Neural cell (in vitro differentiated cells): ENCODE measurements at regions not wholly inside any gene's neighbourhood (a gene's known extent, or its start where the extent isn't known, plus 50 kb on each side); places are given as distances from the start of the nearest gene placed in this dataset.
A peak's percentile ranks its signal among the peaks of the same experiment; 100 is the strongest.

ENCODE experiments used
- H2AFZ ChIP-seq: fragments of 200-600, 300-800 bp; sonication (generic), shearing (Covaris generic); 2 replicates; pipeline ENCODE4 v1.6.0; 2014; ENCODE audit warnings: low read depth, mild to moderate bottlenecking, antibody characterized with exemption, low read length, moderate library complexity
- H3F3A ChIP-seq: fragments of 200-600 bp; shearing (Covaris generic); 2 replicates; pipeline ENCODE4 v1.6.1; 2016; ENCODE audit warnings: mild to moderate bottlenecking, moderate library complexity, mixed read lengths, antibody characterized with exemption, low read length; ENCODE audit not compliant: insufficient read depth, poor library complexity, severe bottlenecking
- H3K27ac ChIP-seq: fragments of 200-600, 300-800 bp; sonication (generic), shearing (Covaris generic); 2 replicates; pipeline ENCODE4 v1.5.1; 2014; ENCODE audit warnings: mild to moderate bottlenecking, low read length, moderate library complexity
- H3K27me3 ChIP-seq: fragments of 300-800, 200-600 bp; sonication (generic), shearing (Covaris generic); 2 replicates; pipeline ENCODE4 v1.6.0; 2014; ENCODE audit warnings: mild to moderate bottlenecking, low read depth, low read length, moderate library complexity; ENCODE audit not compliant: insufficient read depth
- H3K36me3 ChIP-seq: fragments of 300-800, 200-600 bp; sonication (generic), shearing (Covaris generic); 2 replicates; pipeline ENCODE4 v1.5.1; 2014; ENCODE audit warnings: mild to moderate bottlenecking, antibody characterized with exemption, low read length, moderate library complexity; ENCODE audit not compliant: insufficient read depth
- H3K4me2 ChIP-seq: fragments of 300-800, 200-600 bp; sonication (generic), shearing (Covaris generic); 2 replicates; pipeline ENCODE4 v1.6.0; 2014; ENCODE audit warnings: mild to moderate bottlenecking, low read length
- H3K4me3 ChIP-seq: fragments of 300-800, 200-600 bp; sonication (generic), shearing (Covaris generic); 2 replicates; pipeline ENCODE4 v1.5.1; 2014; ENCODE audit warnings: mild to moderate bottlenecking, low read length, moderate library complexity
- H3K79me2 ChIP-seq: fragments of 200-600 bp; shearing (Covaris generic); replicated peaks from 2 replicates; pipeline ENCODE4 v1.6.0; 2014; ENCODE audit warnings: mild to moderate bottlenecking, low read length, moderate library complexity; ENCODE audit not compliant: insufficient read depth
- H3K9ac ChIP-seq: fragments of 300-800, 200-600 bp; sonication (generic), shearing (Covaris generic); 2 replicates; pipeline ENCODE4 v1.6.1; 2016; ENCODE audit warnings: mild to moderate bottlenecking, low read length, mixed read lengths
- H3K9me2 ChIP-seq: fragments of 200-600 bp; shearing (Covaris generic); 2 replicates; pipeline ENCODE4 v1.6.1; 2016; ENCODE audit warnings: mild to moderate bottlenecking, low read length, mixed read lengths; ENCODE audit not compliant: insufficient read depth
- H3K9me3 ChIP-seq: fragments of 200-600, 300-800 bp; sonication (generic), shearing (Covaris generic); 2 replicates; pipeline ENCODE4 v1.6.1; 2016; ENCODE audit warnings: mild to moderate bottlenecking, mixed run types, low read length, moderate library complexity, mixed read lengths
- H4K20me1 ChIP-seq: fragments of 200-600 bp; shearing (Covaris generic); 2 replicates; pipeline ENCODE4 v1.6.1; 2016; ENCODE audit warnings: mild to moderate bottlenecking, mixed run types; ENCODE audit not compliant: insufficient read depth
- CTCF ChIP-seq: fragments of 450-650 bp; IDR thresholded peaks from 2 replicates; pipeline ENCODE4 v1.5.1; 2014; ENCODE audit warnings: antibody characterized with exemption, mild to moderate bottlenecking, moderate library complexity; ENCODE audit not compliant: poor library complexity, severe bottlenecking
- EP300 ChIP-seq: fragments of 450-650 bp; conservative IDR thresholded peaks from 2 replicates; pipeline ENCODE4 v1.6.1; 2014; ENCODE audit warnings: antibody characterized with exemption, mild to moderate bottlenecking, moderate library complexity; ENCODE audit not compliant: poor library complexity, severe bottlenecking
- EZH2 ChIP-seq: fragments of 200-600, 300-800 bp; shearing (Covaris generic), sonication (generic); IDR thresholded peaks from 2 replicates; pipeline ENCODE4 v1.6.1; 2014; ENCODE audit warnings: antibody characterized with exemption, low read length, borderline replicate concordance, mild to moderate bottlenecking; ENCODE audit not compliant: insufficient read depth, poor library complexity, severe bottlenecking
- MXI1 ChIP-seq: fragments of 450-650 bp; conservative IDR thresholded peaks from 2 replicates; pipeline ENCODE4 v1.6.1; 2014; ENCODE audit warnings: antibody characterized with exemption, mild to moderate bottlenecking; ENCODE audit not compliant: poor library complexity, severe bottlenecking
- POLR2AphosphoS5 ChIP-seq: IDR thresholded peaks from 2 replicates; pipeline ENCODE4 v1.6.1; 2012
- RAD21 ChIP-seq: fragments of 450-650 bp; conservative IDR thresholded peaks from 2 replicates; pipeline ENCODE4 v1.6.1; 2014; ENCODE audit warnings: antibody characterized with exemption, mild to moderate bottlenecking, moderate library complexity
- SMC3 ChIP-seq: fragments of 450-650 bp; conservative IDR thresholded peaks from 2 replicates; pipeline ENCODE4 v1.6.1; 2014; ENCODE audit warnings: antibody characterized with exemption, mild to moderate bottlenecking, moderate library complexity; ENCODE audit not compliant: poor library complexity
- TAF1 ChIP-seq: IDR thresholded peaks from 2 replicates; pipeline ENCODE4 v1.6.1; 2012; ENCODE audit warnings: low read depth
- TF ChIP-seq, protein P1 (sequence below): IDR thresholded peaks from 2 replicates; pipeline ENCODE4 v1.6.1; 2012; ENCODE audit warnings: borderline replicate concordance

DNA sequence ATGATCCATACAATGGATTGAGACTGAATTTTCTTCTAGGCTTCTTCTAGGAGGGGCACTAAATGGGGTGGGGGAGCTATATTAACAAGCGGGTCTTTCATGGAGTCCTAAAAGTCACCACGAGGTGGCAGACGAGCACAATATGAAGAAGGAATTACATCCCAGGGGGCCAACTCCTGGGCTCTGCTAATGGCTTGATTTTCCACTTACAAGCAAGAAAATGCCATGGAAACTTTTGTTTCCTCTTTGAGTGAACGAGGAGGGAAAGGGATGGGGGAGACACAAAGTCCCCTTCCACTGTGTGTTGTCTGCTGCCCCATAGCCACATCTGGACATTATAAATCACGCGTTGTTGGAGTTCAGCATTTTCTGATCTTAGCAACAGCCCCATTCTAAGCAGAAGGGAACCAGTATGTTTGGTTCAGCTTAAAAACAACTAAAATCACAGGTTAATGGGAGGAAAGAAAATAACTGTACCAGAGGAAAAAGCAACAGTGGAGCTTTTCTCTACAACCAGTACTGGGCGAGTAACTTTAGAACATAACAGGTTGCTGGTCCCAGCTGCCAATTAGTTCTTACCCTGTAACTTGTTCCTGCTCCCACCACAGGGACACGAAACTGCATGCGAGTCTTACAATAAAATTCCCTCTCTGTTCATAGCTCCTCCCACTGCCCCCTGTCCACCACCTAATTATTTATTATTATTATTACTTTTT, 285.0 kb upstream of the PARD3B start:
- H3K4me2 ChIP-seq: no peak overlapping the region
- no peak overlapping the region for H2AFZ ChIP-seq
- H4K20me1 ChIP-seq: no peaks in the 10 kb centered on the region
- H3K9me3 ChIP-seq: no peaks in the 10 kb centered on the region
- H3K4me3 ChIP-seq: no peak overlapping the region
- H3K27me3 ChIP-seq: no peaks in the 10 kb centered on the region
- H3K36me3 ChIP-seq: no peaks in the 10 kb centered on the region
- no peaks in the 10 kb centered on the region for H3K9me2 ChIP-seq
- TF ChIP-seq, protein P1, sequence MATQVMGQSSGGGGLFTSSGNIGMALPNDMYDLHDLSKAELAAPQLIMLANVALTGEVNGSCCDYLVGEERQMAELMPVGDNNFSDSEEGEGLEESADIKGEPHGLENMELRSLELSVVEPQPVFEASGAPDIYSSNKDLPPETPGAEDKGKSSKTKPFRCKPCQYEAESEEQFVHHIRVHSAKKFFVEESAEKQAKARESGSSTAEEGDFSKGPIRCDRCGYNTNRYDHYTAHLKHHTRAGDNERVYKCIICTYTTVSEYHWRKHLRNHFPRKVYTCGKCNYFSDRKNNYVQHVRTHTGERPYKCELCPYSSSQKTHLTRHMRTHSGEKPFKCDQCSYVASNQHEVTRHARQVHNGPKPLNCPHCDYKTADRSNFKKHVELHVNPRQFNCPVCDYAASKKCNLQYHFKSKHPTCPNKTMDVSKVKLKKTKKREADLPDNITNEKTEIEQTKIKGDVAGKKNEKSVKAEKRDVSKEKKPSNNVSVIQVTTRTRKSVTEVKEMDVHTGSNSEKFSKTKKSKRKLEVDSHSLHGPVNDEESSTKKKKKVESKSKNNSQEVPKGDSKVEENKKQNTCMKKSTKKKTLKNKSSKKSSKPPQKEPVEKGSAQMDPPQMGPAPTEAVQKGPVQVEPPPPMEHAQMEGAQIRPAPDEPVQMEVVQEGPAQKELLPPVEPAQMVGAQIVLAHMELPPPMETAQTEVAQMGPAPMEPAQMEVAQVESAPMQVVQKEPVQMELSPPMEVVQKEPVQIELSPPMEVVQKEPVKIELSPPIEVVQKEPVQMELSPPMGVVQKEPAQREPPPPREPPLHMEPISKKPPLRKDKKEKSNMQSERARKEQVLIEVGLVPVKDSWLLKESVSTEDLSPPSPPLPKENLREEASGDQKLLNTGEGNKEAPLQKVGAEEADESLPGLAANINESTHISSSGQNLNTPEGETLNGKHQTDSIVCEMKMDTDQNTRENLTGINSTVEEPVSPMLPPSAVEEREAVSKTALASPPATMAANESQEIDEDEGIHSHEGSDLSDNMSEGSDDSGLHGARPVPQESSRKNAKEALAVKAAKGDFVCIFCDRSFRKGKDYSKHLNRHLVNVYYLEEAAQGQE: no peak
- TF ChIP-seq EZH2 (no peak), EP300 (peak; percentile 46), RAD21 (peak; percentile 86), TAF1 (no peak), SMC3 (peak; percentile 89), CTCF (peak; percentile 90), POLR2AphosphoS5 (peak; percentile 14)
- H3K9ac ChIP-seq: no peak overlapping the region
- H3F3A ChIP-seq: no peaks in the 10 kb centered on the region
- H3K27ac ChIP-seq: peak overlapping the region; percentile 17
- no peaks in the 10 kb centered on the region for H3K79me2 ChIP-seq

- Histone ChIP-seq H3K9ac (no peak overlapping the region), H3F3A (peaks cover 3% of the 10 kb centered on the region), H3K36me3 (no peaks in the 10 kb centered on the region), H3K79me2 (no peaks in the 10 kb centered on the region), H4K20me1 (no peaks in the 10 kb centered on the region), H2AFZ (no peak overlapping the region), H3K27me3 (no peaks in the 10 kb centered on the region), H3K4me3 (no peak overlapping the region), H3K9me2 (no peaks in the 10 kb centered on the region), H3K4me2 (no peak overlapping the region), H3K9me3 (no peaks in the 10 kb centered on the region), H3K27ac (peak overlapping the region; percentile 17)
- TF ChIP-seq CTCF (no peak), POLR2AphosphoS5 (no peak), TAF1 (no peak), SMC3 (no peak), EZH2 (no peak), MXI1 (no peak), RAD21 (no peak), EP300 (no peak)
- TF ChIP-seq, protein P1: no peak
Observed at GRCh38 chr2:204260901-204261300, 284.4 kb upstream of the PARD3B start.
